ENCODE measurements at regions not wholly inside any gene's neighbourhood (a gene's known extent, or its start where the extent isn't known, plus 50 kb on each side); places are given as distances from the start of the nearest gene placed in this dataset.

DNA sequence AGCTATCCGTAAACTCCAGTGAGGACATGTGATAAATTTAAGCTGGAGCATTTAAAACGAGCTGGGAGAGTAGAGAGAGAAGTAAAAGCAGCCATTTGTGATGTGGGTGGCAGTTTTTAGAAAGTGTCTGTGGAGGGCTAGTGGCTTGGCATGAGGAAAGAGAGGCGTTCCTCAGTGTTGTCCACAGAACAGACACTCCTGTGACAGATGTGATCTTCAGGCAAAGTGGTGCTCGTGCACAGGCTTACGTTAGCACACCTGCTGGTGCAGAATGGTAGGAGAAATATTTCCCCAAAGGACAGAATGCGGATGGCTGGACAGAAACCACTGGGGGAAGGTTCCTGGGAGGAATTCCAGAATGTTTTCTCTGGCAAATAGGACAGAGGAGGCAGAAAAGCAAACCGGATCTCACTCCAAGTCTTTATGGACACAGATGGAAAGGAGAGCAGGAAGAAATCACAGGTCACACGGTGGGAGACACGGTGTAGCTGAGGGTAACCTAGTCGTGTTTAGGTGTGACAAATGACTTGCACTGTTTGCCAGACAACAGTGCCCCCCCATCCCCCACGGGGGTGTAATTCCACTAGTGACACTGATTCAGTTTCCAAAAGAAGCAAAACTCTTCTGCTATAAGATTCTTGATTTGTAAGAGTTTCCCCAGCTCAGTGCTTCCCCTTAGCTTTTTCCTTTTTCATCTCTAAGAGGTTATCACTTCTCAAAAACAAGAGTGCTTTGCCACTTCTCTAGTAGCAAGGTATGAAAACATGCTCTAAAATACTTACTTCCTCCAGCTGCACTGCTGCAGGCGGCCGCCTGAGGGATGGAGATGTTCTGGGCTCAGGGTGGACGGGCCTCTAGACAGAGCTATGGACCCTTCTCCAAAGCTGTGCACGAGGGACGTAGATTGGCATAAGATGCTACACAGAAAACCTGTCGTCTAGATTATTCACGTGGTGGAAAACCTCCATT, 293.2 kb downstream of the QKI start:
- H3K27me3 ChIP-seq (ENCODE audit: low read length) = no peaks in the 10 kb centered on the region

DNA sequence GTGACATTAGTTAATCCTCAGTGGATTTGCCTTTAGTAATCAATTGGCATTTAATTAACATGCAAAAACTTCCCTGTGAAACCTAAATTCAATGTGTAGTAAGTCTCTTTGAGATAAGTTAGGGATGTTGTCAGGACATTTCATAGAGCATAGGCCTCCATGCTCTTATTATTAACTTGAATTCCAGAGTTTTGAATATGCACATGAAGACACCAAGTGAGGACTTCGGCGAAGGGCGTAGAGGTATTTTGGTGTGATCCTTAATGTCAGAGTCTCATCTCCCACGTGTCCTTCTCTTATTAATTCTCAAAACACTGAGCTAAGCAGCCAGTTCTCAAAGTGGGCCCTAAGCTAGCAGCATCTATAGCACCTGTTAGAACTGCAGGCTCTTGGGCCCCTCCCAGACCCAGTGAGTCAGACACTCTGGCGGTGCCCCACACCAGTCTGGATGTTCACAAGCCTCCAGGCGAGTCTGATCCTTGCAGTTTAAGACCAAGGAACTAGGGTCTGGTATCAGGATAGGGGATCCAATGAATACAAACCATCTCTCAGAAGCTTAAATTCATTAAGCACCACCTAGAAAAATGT, 292.1 kb downstream of the QKI start:
- Histone ChIP-seq H2AFZ (ENCODE audit: low read depth, low read length, severe bottlenecking) (no peak overlapping the region), H3K36me3 (ENCODE audit: low read length) (no peaks in the 10 kb centered on the region), H3K9ac (ENCODE audit: low read length) (peak overlapping the region; percentile 2; the same call in 1 of the 2 replicates), H3K27me3 (ENCODE audit: low read length) (no peaks in the 10 kb centered on the region), H3K79me2 (ENCODE audit: insufficient read depth, low read length) (no peaks in the 10 kb centered on the region), H3K9me3 (ENCODE audit: insufficient read depth, low read length) (no peaks in the 10 kb centered on the region), H3K4me2 (ENCODE audit: low read depth, low read length, poor library complexity, severe bottlenecking) (peak overlapping the region; percentile 27), H3K27ac (ENCODE audit: low read depth, low read length) (peak overlapping the region; percentile 69), H3K9me2 (replicated peaks; ENCODE audit: insufficient read depth, low read length) (no peaks in the 10 kb centered on the region), H3F3A (ENCODE audit: insufficient read depth) (peaks cover 21% of the 10 kb centered on the region), H3K4me3 (ENCODE audit: insufficient read depth, low read length, poor library complexity, severe bottlenecking) (no peak overlapping the region), H4K20me1 (ENCODE audit: low read depth, low read length) (no peaks in the 10 kb centered on the region)
- TF ChIP-seq EZH2phosphoT487 (conservative IDR thresholded peaks at IDR 0.05; ENCODE audit: low read length) = no peak
- TF ChIP-seq CTCF (IDR thresholded peaks at IDR 0.05; ENCODE audit: insufficient read depth, low read length, poor library complexity, severe bottlenecking) = no peak

More for the DNA sequence above, 293.2 kb downstream of the QKI start:
- Histone ChIP-seq H3K4me3 (ENCODE audit: insufficient read depth, low read length, poor library complexity, severe bottlenecking) (no peak overlapping the region), H2AFZ (ENCODE audit: low read depth, low read length, severe bottlenecking) (no peak overlapping the region), H3K79me2 (ENCODE audit: insufficient read depth, low read length) (no peaks in the 10 kb centered on the region), H3K27ac (ENCODE audit: low read depth, low read length) (peak overlapping the region; percentile 69), H3K36me3 (ENCODE audit: low read length) (no peaks in the 10 kb centered on the region), H3K4me2 (ENCODE audit: low read depth, low read length, poor library complexity, severe bottlenecking) (peak overlapping the region; percentile 27), H3K9me2 (replicated peaks; ENCODE audit: insufficient read depth, low read length) (no peaks in the 10 kb centered on the region), H3K9me3 (ENCODE audit: insufficient read depth, low read length) (no peaks in the 10 kb centered on the region), H4K20me1 (ENCODE audit: low read depth, low read length) (no peaks in the 10 kb centered on the region), H3F3A (ENCODE audit: insufficient read depth) (peaks cover 21% of the 10 kb centered on the region), H3K9ac (ENCODE audit: low read length) (peak overlapping the region; percentile 9; the same call in 1 of the 2 replicates)
- TF ChIP-seq CTCF (IDR thresholded peaks at IDR 0.05; ENCODE audit: insufficient read depth, low read length, poor library complexity, severe bottlenecking) = no peak
- no peak for TF ChIP-seq EZH2phosphoT487 (conservative IDR thresholded peaks at IDR 0.05; ENCODE audit: low read length)

- Histone ChIP-seq H3K27ac (ENCODE audit: low read depth, low read length) (peak overlapping the region; percentile 69; the same call in 1 of the 2 replicates), H3K79me2 (ENCODE audit: insufficient read depth, low read length) (no peaks in the 10 kb centered on the region), H3K4me3 (ENCODE audit: insufficient read depth, low read length, poor library complexity, severe bottlenecking) (no peak overlapping the region), H3K4me2 (ENCODE audit: low read depth, low read length, poor library complexity, severe bottlenecking) (peak overlapping the region; percentile 27), H2AFZ (ENCODE audit: low read depth, low read length, severe bottlenecking) (no peak overlapping the region), H3K9me2 (replicated peaks; ENCODE audit: insufficient read depth, low read length) (no peaks in the 10 kb centered on the region), H3K27me3 (ENCODE audit: low read length) (no peaks in the 10 kb centered on the region), H3F3A (ENCODE audit: insufficient read depth) (peaks cover 21% of the 10 kb centered on the region), H4K20me1 (ENCODE audit: low read depth, low read length) (no peaks in the 10 kb centered on the region), H3K9ac (ENCODE audit: low read length) (0 out of 2 replicates have a peak overlapping the region, but pooled peaks have one; percentile 2), H3K9me3 (ENCODE audit: insufficient read depth, low read length) (no peaks in the 10 kb centered on the region), H3K36me3 (ENCODE audit: low read length) (no peaks in the 10 kb centered on the region)
- TF ChIP-seq EZH2phosphoT487 (conservative IDR thresholded peaks at IDR 0.05; ENCODE audit: low read length) = no peak
- no peak for TF ChIP-seq CTCF (IDR thresholded peaks at IDR 0.05; ENCODE audit: insufficient read depth, low read length, poor library complexity, severe bottlenecking)
These were observed 291.4 kb downstream of the QKI start for GRCh38 chr6:163705923-163706322.
